ENCODE measurements at regions not wholly inside any gene's neighbourhood (a gene's known extent, or its start where the extent isn't known, plus 50 kb on each side); places are given as distances from the start of the nearest gene placed in this dataset.

- no peak for TF ChIP-seq POLR2A (IDR thresholded peaks at IDR 0.05; ENCODE audit: low read depth, low read length)
- no peak for TF ChIP-seq POLR2AphosphoS5 (IDR thresholded peaks at IDR 0.05; ENCODE audit: low read depth, low read length)
Measured at GRCh38 chr10:36451391-36451970, 673.9 kb upstream of the ANKRD30A start.

Data from GM12892 (cell line).